ENCODE measurements at regions not wholly inside any gene's neighbourhood (a gene's known extent, or its start where the extent isn't known, plus 50 kb on each side); places are given as distances from the start of the nearest gene placed in this dataset.

DNA sequence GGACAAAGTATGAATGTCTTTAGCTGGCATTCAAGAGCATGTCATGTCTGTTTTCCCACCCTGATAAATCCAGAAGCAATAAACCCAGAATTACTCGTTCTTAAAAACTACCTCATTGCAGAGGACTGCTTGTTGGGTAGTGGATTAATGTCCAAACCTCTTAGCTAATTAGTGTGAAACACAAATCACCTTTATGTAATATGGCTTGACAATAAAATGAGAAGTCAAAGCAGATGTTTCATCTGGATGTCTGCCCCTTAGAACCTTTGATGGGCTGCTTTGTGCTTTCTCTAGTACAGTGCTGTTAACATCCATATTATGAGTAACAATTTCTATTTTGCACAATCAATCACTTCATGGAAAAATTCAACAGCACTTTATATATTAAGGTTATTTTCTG, 149.1 kb upstream of the TUT7 start:
- DNase-seq (ENCODE audit: low read depth in 4 of 6, low spot score in 6 of 6), result no peak
- no CpG with 5 or more reads among the region's 1 CpG for WGBS (ENCODE audit: insufficient coverage)
- no peak overlapping the region for H3K27ac ChIP-seq (ENCODE audit: low read depth, low read length)
- no peaks in the 10 kb centered on the region for H3K9me3 ChIP-seq (ENCODE audit: control insufficient read depth, insufficient read depth, low read length)
- H3K36me3 ChIP-seq (ENCODE audit: control insufficient read depth, insufficient read depth, low read length), result no peaks in the 10 kb centered on the region
- H3K4me1 ChIP-seq (ENCODE audit: control insufficient read depth, insufficient read depth, low read length), result no peaks in the 10 kb centered on the region
- no peak overlapping the region for H3K4me3 ChIP-seq (ENCODE audit: low read depth, low read length)
- H3K27me3 ChIP-seq (ENCODE audit: control insufficient read depth, insufficient read depth, low read length), result no peaks in the 10 kb centered on the region

DNA sequence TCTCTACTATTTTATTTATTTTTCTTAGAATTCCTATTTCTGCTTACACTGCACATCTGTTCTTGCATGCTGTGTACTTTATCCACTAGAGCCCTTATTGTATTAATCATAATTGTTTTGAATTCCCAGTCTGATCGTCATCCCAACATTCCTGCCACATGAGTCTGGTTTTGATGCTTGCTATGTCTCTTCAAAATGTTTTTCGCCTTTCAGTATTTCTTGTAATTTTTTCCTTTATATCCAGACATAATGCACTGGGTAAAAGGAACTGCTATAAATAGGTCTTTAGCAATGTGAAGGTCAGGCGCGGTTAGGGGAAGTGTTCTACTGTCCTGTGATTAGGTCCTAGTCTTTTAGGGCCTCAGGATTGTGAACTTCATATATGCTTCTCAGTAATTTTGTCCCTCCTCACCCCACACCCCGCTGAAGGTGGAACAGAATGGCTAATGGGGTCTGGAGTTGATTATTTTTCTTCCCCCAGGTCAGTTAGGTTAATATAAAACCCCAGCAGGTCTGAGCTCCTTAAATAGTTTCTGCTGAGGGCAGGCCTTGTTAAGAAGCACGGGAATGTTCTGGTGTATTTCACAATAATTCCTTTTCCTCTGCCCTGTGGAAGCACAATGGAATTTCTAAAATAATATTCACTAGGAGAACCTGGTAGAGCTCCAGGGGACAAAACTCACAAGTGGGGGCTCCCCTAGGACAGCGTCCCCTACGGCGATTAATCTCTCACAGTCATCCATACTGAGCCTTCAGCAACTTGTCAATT, 146.6 kb upstream of the TUT7 start:
- Histone ChIP-seq H3K4me3 (ENCODE audit: low read depth, low read length) (no peak overlapping the region), H3K4me1 (ENCODE audit: control insufficient read depth, insufficient read depth, low read length) (no peaks in the 10 kb centered on the region), H3K9me3 (ENCODE audit: control insufficient read depth, insufficient read depth, low read length) (no peaks in the 10 kb centered on the region), H3K27me3 (ENCODE audit: control insufficient read depth, insufficient read depth, low read length) (no peaks in the 10 kb centered on the region), H3K27ac (ENCODE audit: low read depth, low read length) (no peak overlapping the region), H3K36me3 (ENCODE audit: control insufficient read depth, insufficient read depth, low read length) (no peaks in the 10 kb centered on the region)
- peak in 1 of 6 donors; percentile 27 for DNase-seq (ENCODE audit: low read depth in 4 of 6, low spot score in 6 of 6)
- 90% methylated on average over 3 of the region's 9 CpGs for WGBS (ENCODE audit: insufficient coverage)

DNA sequence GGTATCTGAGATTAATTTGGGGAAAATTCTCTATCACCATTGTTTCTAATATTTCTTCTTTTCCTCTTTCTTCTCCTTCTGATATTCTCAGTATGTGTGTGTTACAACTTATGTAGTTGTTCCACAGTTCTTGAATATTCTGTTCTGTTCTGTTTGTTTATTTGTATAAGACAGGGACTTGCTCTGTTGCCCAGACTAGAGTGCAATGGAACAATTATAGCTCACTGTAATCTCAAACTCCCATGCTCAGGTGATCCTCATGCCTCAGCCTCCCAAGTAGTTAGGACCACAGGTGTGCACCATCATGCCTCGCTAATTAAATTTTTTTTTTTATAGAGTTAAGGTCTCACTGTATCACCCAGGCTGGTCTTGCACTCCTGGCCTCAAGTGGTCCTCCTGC, 145.8 kb upstream of the TUT7 start:
- no peak overlapping the region for H3K27ac ChIP-seq (ENCODE audit: low read depth, low read length)
- no peak for DNase-seq (ENCODE audit: low read depth in 4 of 6, low spot score in 6 of 6)
- no peak overlapping the region for H3K4me3 ChIP-seq (ENCODE audit: low read depth, low read length)
- no peaks in the 10 kb centered on the region for H3K4me1 ChIP-seq (ENCODE audit: control insufficient read depth, insufficient read depth, low read length)
- H3K9me3 ChIP-seq (ENCODE audit: control insufficient read depth, insufficient read depth, low read length), result no peaks in the 10 kb centered on the region
- no CpG with 5 or more reads among the region's 1 CpG for WGBS (ENCODE audit: insufficient coverage)
- no peaks in the 10 kb centered on the region for H3K36me3 ChIP-seq (ENCODE audit: control insufficient read depth, insufficient read depth, low read length)
- no peaks in the 10 kb centered on the region for H3K27me3 ChIP-seq (ENCODE audit: control insufficient read depth, insufficient read depth, low read length)

GRCh38 chr9:86494644-86495111, 140.5 kb upstream of the TUT7 start:
- Histone ChIP-seq H3K9me3 (ENCODE audit: control insufficient read depth, insufficient read depth, low read length) (no peaks in the 10 kb centered on the region), H3K27me3 (ENCODE audit: control insufficient read depth, insufficient read depth, low read length) (no peaks in the 10 kb centered on the region), H3K4me1 (ENCODE audit: control insufficient read depth, insufficient read depth, low read length) (no peaks in the 10 kb centered on the region), H3K36me3 (ENCODE audit: control insufficient read depth, insufficient read depth, low read length) (no peaks in the 10 kb centered on the region), H3K27ac (ENCODE audit: low read depth, low read length) (no peak overlapping the region), H3K4me3 (ENCODE audit: low read depth, low read length) (no peak overlapping the region)
- 83% methylated on average over 1 of the region's 5 CpGs for WGBS (ENCODE audit: insufficient coverage)
- DNase-seq (ENCODE audit: low read depth in 4 of 6, low spot score in 6 of 6), result no peak

- H3K4me1 ChIP-seq (ENCODE audit: control insufficient read depth, insufficient read depth, low read length), result no peaks in the 10 kb centered on the region
- H3K27ac ChIP-seq (ENCODE audit: low read depth, low read length), result no peak overlapping the region
- 68% methylated on average over 4 of the region's 8 CpGs for WGBS (ENCODE audit: insufficient coverage)
- H3K4me3 ChIP-seq (ENCODE audit: low read depth, low read length), result no peak overlapping the region
- H3K9me3 ChIP-seq (ENCODE audit: control insufficient read depth, insufficient read depth, low read length), result no peaks in the 10 kb centered on the region
- no peak for DNase-seq (ENCODE audit: low read depth in 4 of 6, low spot score in 6 of 6)
- H3K27me3 ChIP-seq (ENCODE audit: control insufficient read depth, insufficient read depth, low read length), result no peaks in the 10 kb centered on the region
- no peaks in the 10 kb centered on the region for H3K36me3 ChIP-seq (ENCODE audit: control insufficient read depth, insufficient read depth, low read length)
Measured at GRCh38 chr9:86491468-86492266, 137.5 kb upstream of the TUT7 start.

DNA sequence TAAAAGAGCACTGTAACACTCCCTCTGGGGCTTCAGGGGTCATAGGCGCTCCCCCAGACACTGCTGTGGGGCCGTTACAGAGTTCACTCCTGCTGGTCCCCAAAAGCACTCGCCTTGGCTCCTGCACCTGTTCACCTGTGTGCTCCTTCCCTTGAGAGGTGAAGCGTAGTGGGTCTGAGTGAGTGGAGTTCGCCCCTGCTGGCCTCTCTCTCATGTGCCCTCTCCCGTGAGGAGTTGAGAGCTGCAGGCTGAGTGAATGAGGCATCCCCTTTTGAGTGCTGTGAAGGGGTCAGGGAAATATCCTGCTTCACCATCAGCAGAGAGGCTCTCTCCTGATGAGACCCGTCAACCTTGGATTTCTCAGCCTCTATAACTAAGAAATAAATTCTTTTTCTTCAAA, 134.6 kb upstream of the TUT7 start:
- Histone ChIP-seq H3K9me3 (ENCODE audit: control insufficient read depth, insufficient read depth, low read length) (no peaks in the 10 kb centered on the region), H3K4me1 (ENCODE audit: control insufficient read depth, insufficient read depth, low read length) (no peaks in the 10 kb centered on the region), H3K4me3 (ENCODE audit: low read depth, low read length) (no peak overlapping the region), H3K27ac (ENCODE audit: low read depth, low read length) (no peak overlapping the region), H3K27me3 (ENCODE audit: control insufficient read depth, insufficient read depth, low read length) (no peaks in the 10 kb centered on the region), H3K36me3 (ENCODE audit: control insufficient read depth, insufficient read depth, low read length) (no peaks in the 10 kb centered on the region)
- DNase-seq (ENCODE audit: low read depth in 4 of 6, low spot score in 6 of 6), result no peak
- WGBS (ENCODE audit: insufficient coverage), result 80% methylated on average over 1 of the region's 7 CpGs

DNA sequence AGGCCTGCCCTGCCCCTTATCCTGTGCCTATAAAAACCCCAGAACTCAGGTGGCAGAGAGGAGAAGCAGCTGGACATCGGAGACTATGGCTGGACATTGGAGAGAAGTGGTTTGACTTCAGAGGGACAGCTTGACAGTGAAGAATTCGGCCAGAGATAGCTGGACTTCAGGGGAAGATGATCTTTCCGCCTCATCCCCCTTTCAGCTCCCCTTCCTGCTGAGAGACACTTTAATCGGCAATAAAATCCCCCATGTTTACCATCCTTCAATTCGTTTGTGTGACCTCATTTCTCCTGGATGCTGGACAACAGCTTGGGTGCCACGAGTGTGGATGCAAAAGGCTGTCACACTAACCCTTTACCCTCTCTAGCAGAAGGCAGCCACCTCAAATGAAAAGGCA, 134.1 kb upstream of the TUT7 start:
- Histone ChIP-seq H3K4me3 (ENCODE audit: low read depth, low read length) (no peak overlapping the region), H3K27me3 (ENCODE audit: control insufficient read depth, insufficient read depth, low read length) (no peaks in the 10 kb centered on the region), H3K27ac (ENCODE audit: low read depth, low read length) (no peak overlapping the region), H3K4me1 (ENCODE audit: control insufficient read depth, insufficient read depth, low read length) (no peaks in the 10 kb centered on the region), H3K36me3 (ENCODE audit: control insufficient read depth, insufficient read depth, low read length) (no peaks in the 10 kb centered on the region), H3K9me3 (ENCODE audit: control insufficient read depth, insufficient read depth, low read length) (no peaks in the 10 kb centered on the region)
- WGBS (ENCODE audit: insufficient coverage), result 71% methylated on average over 5 of the region's 6 CpGs
- no peak for DNase-seq (ENCODE audit: low read depth in 4 of 6, low spot score in 6 of 6)

DNA sequence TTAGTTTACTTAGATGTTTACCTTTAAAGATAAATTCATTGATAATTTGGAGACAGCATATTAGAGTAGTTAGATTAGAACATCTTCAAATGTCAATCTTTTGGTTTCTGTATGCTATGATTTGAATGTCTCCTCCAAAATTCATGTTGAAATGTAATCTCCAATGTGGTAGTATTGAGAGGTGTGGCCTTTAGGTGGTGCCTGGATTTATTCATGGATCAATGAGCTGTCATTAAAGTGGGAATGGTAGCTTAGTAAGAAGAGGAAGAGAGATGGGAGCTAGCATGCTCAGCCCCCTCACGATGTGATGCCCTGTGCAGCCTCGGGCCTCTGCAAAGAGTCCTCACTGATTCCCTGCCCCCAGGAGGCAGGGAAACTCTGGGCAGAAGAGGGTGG, 133.6 kb upstream of the TUT7 start:
- no peaks in the 10 kb centered on the region for H3K9me3 ChIP-seq (ENCODE audit: control insufficient read depth, insufficient read depth, low read length)
- 63% methylated on average over 2 of the region's 2 CpGs for WGBS (ENCODE audit: insufficient coverage)
- H3K4me1 ChIP-seq (ENCODE audit: control insufficient read depth, insufficient read depth, low read length), result no peaks in the 10 kb centered on the region
- no peaks in the 10 kb centered on the region for H3K36me3 ChIP-seq (ENCODE audit: control insufficient read depth, insufficient read depth, low read length)
- H3K27me3 ChIP-seq (ENCODE audit: control insufficient read depth, insufficient read depth, low read length), result no peaks in the 10 kb centered on the region
- no peak for DNase-seq (ENCODE audit: low read depth in 4 of 6, low spot score in 6 of 6)
- no peak overlapping the region for H3K4me3 ChIP-seq (ENCODE audit: low read depth, low read length)
- no peak overlapping the region for H3K27ac ChIP-seq (ENCODE audit: low read depth, low read length)

- H3K4me3 ChIP-seq (ENCODE audit: low read depth, low read length), result no peak overlapping the region
- H3K27me3 ChIP-seq (ENCODE audit: control insufficient read depth, insufficient read depth, low read length), result no peaks in the 10 kb centered on the region
- peak; percentile 38 to 94 (median 60) for DNase-seq (ENCODE audit: low read depth in 4 of 6, low spot score in 6 of 6)
- H3K36me3 ChIP-seq (ENCODE audit: control insufficient read depth, insufficient read depth, low read length), result no peaks in the 10 kb centered on the region
- no peaks in the 10 kb centered on the region for H3K9me3 ChIP-seq (ENCODE audit: control insufficient read depth, insufficient read depth, low read length)
- no CpG with 5 or more reads among the region's 1 CpG for WGBS (ENCODE audit: insufficient coverage)
- no peaks in the 10 kb centered on the region for H3K4me1 ChIP-seq (ENCODE audit: control insufficient read depth, insufficient read depth, low read length)
- H3K27ac ChIP-seq (ENCODE audit: low read depth, low read length), result no peak overlapping the region
Measured at GRCh38 chr9:86486891-86487837, 133.0 kb upstream of the TUT7 start.
